Right lobe of liver (tissue), 6 donors: ENCODE measurements at regions not wholly inside any gene's neighbourhood (a gene's known extent, or its start where the extent isn't known, plus 50 kb on each side); places are given as distances from the start of the nearest gene placed in this dataset.

Experiments used
- ATAC-seq, 4 donors: fragments of 200-7000 bp; cut with Tn5 transposase; one replicate each; pipeline ENCODE4 v1.9.1; 2020; ENCODE audit warnings: mild to moderate bottlenecking in 4 of 4, moderate library complexity in 4 of 4
- DNase-seq, 3 donors: peaks; one replicate each; pipeline ENCODE4 v3.0.0-alpha.2; 2020
- H3K27ac ChIP-seq, 3 donors: fragments of 200-600 bp; one replicate each; pipeline ENCODE4 v1.8.0; 2022
- H3K27me3 ChIP-seq, 2 donors: fragments of 200-600 bp; one replicate each; pipeline ENCODE4 v1.8.0; 2022
- H3K36me3 ChIP-seq, 4 donors: fragments of 200-600 bp; sonication (generic) in 1 of 4; one replicate each; pipeline versions ENCODE4 v1.5.1 to v1.8.0; 2017 to 2022; ENCODE audit warnings: control low read depth in 1 of 4
- H3K4me1 ChIP-seq, 4 donors: fragments of 200-600 bp; sonication (generic) in 1 of 4; one replicate each; pipeline versions ENCODE4 v1.5.1 to v1.8.0; 2017 to 2022; ENCODE audit warnings: control low read depth in 1 of 4
- H3K4me3 ChIP-seq, 3 donors: fragments of 200-600 bp; one replicate each; pipeline ENCODE4 v1.8.0; 2022
- H3K9me3 ChIP-seq, 4 donors: fragments of 200-600 bp; sonication (generic) in 1 of 4; one replicate each; pipeline versions ENCODE4 v1.5.1 to v1.8.0; 2017 to 2022; ENCODE audit warnings: control low read depth in 1 of 4
- CTCF ChIP-seq, 4 donors: fragments of 200-600 bp in 3 of 4; fragments of 450-650 bp in 1 of 4; IDR thresholded peaks; one replicate each; pipeline versions ENCODE4 v1.5.1 to v1.8.0; 2016 to 2022; ENCODE audit warnings: antibody characterized with exemption in 4 of 4, mild to moderate bottlenecking in 2 of 4
- POLR2A ChIP-seq: fragments of 450-650 bp; IDR thresholded peaks from one replicate; pipeline ENCODE4 v1.6.1; 2017; ENCODE audit warnings: antibody characterized with exemption, mild to moderate bottlenecking
- WGBS: methylation state at CpG from one replicate; pipeline ENCODE4 v1.1.6; 2018; ENCODE audit warnings: low coverage, low lambda C conversion rate; ENCODE audit not compliant: insufficient coverage; ENCODE audit errors: missing lambda C conversion rate; 5-methylcytosine and 5-hydroxymethylcytosine counted together
- intact Hi-C, 2 donors: fragments of 100-400 bp; cut with DNase I; formaldehyde crosslinking; loops; one replicate each; pipeline versions ENCODE4 v1.11.2 to v1.14.1; 2022
- donor health status: DM: no; HTN: yes; CAD: no.
- donor health status: DM: no; HTN: no; CAD: no.
- donor health status: DM: no; HTN: no; CAD: no.
- donor health status: DM: no; HTN: yes; CAD: no.
- donor health status: DM: no; HTN: yes; CAD: no.

DNA sequence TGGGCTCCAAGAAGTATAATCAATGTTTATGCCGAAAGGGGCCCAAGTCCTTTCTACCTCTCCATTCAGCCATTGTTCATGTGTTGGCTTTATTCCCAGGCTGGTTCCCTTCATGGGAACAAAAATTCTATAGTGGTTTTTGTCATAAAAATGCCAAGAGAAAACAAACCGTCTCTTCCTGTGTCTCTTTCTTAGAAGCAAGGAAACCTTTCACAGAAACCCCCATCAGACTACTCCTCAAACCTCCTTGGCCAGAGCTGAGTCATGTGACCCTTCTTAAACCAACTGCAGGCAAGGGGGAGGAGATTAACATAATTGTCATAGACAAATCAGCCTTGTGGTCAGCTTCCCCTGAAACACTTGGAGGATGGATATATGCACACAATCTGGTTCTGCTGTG, 75.1 kb upstream of the TANK start:
- no peak for TF ChIP-seq POLR2A
- TF ChIP-seq CTCF (IDR thresholded peaks at IDR 0.05), result no peak
- Histone ChIP-seq H3K4me1 (no peaks in the 10 kb centered on the region), H3K27me3 (no peaks in the 10 kb centered on the region), H3K36me3 (no peaks in the 10 kb centered on the region), H3K27ac (no peak overlapping the region), H3K9me3 (no peaks in the 10 kb centered on the region), H3K4me3 (no peak overlapping the region)
- no peak for DNase-seq
- 67% methylated on average over 2 of the region's 2 CpGs for WGBS
- intact Hi-C loops, result no loop called here
- ATAC-seq, result no peak

GRCh38 chr2:161088658-161089350, 71.4 kb upstream of the TANK start:
- ATAC-seq (no peak), DNase-seq (no peak)
- Histone ChIP-seq H3K36me3 (no peaks in the 10 kb centered on the region), H3K27ac (no peak overlapping the region), H3K27me3 (no peaks in the 10 kb centered on the region), H3K4me3 (no peak overlapping the region), H3K9me3 (no peaks in the 10 kb centered on the region), H3K4me1 (no peaks in the 10 kb centered on the region)
- TF ChIP-seq POLR2A, result no peak
- no peak for TF ChIP-seq CTCF (IDR thresholded peaks at IDR 0.05)
- 79% methylated on average over 4 of the region's 4 CpGs for WGBS
- intact Hi-C loops, result no loop called here

DNA sequence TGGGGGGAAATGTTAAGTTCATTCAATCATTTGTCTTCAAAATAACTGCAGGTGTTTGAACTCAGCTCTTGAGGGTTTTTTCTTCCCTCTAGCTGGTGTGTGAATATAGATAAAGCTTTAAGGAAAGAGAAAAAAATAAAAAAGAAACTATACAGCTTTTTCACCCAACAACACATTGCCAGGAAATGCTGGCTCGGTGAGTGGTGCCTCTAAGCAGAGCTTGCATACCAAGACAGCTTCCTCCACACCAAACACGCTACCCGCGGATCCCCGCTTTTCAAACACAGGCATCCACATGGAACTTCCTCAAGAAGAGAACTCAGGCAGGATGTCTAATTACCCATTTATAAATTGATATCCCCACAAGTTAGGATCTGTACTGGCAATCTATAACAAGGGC, 69.8 kb upstream of the TANK start:
- Histone ChIP-seq H3K4me1 (no peaks in the 10 kb centered on the region), H3K27me3 (no peaks in the 10 kb centered on the region), H3K27ac (no peak overlapping the region), H3K36me3 (no peaks in the 10 kb centered on the region), H3K9me3 (no peaks in the 10 kb centered on the region), H3K4me3 (no peak overlapping the region)
- whole genome bisulfite sequencing, result 41% methylated on average over 5 of the region's 5 CpGs
- ATAC-seq, result peak; percentile 47 to 56 (median 52)
- no peak for TF ChIP-seq CTCF (IDR thresholded peaks at IDR 0.05)
- TF ChIP-seq POLR2A, result no peak
- intact Hi-C loops, result no loop called here
- peak in 2 of 3 donors; percentile 33 to 53 for DNase-seq

DNA sequence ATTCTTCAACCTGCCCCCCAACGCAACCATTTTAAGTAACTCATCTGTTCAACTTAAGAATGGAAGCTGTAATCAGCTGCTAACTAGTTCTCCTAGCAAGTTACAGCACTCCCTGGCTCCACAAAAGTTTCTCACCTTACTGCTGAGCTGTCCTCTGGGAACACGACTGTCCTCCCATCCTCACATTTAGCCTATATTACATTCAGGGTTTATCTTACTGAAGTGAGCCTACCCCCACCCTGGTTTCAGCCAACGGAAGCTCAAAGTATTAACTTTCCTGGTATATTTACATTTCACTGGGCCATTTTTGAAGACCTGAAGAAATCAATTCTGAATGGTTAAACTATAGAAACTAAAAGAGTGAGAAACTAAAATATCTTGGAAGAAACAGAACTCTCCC, 64.9 kb upstream of the TANK start:
- no peaks in the 10 kb centered on the region for H3K36me3 ChIP-seq
- no peak overlapping the region for H3K27ac ChIP-seq
- intact Hi-C loops, result no loop called here
- H3K4me1 ChIP-seq, result no peaks in the 10 kb centered on the region
- no peak overlapping the region for H3K4me3 ChIP-seq
- 56% methylated on average over 2 of the region's 3 CpGs for WGBS
- no peaks in the 10 kb centered on the region for H3K27me3 ChIP-seq
- H3K9me3 ChIP-seq, result no peaks in the 10 kb centered on the region
- no peak for TF ChIP-seq CTCF (IDR thresholded peaks at IDR 0.05)
- no peak for TF ChIP-seq POLR2A
- DNase-seq, result no peak
- ATAC-seq, result no peak

GRCh38 chr2:161096336-161096735, 63.9 kb upstream of the TANK start:
- 77% methylated on average over 2 of the region's 2 CpGs for WGBS
- ATAC-seq (no peak), DNase-seq (no peak)
- Histone ChIP-seq H3K9me3 (no peaks in the 10 kb centered on the region), H3K4me3 (no peak overlapping the region), H3K36me3 (no peaks in the 10 kb centered on the region), H3K27me3 (no peaks in the 10 kb centered on the region), H3K27ac (no peak overlapping the region), H3K4me1 (no peaks in the 10 kb centered on the region)
- TF ChIP-seq POLR2A (no peak), CTCF (IDR thresholded peaks at IDR 0.05) (no peak)
- intact Hi-C loops, result no loop called here
